COLO668 (cell line): ENCODE measurements at regions not wholly inside any gene's neighbourhood (a gene's known extent, or its start where the extent isn't known, plus 50 kb on each side); places are given as distances from the start of the nearest gene placed in this dataset.
"Not testable (repeated sequence)": the region's sequence is repeated elsewhere in the genome, so short reads cannot be mapped to it uniquely, and the experiment has no call there.

ENCODE experiments used
- DNase-seq: peaks from one replicate; lab custom pipeline; 2025; ENCODE audit not compliant: unreplicated experiment; lab: John Stamatoyannopoulos, UW

DNA sequence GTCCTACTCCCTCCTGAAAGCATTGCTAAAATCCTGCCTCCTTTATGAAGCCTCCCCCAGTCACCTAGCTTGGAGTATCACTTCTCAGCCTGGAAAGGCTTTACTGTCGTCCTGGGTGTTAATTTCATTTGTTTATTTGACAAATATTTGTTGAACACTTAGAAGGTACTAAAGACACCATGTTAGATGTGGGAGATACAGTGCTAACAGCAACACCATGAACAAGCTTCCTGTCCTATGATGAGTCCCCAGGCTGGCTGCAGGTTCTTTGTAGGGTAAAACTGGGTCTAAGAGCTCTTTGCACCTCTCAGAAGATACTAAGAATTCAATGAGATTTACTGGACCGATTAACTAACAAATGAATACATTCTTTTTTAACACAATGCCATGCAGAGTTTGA is 109.2 kb upstream of the TMEM170B start:
- DNase-seq: no peak

GRCh38 chr6:11427723-11428245 is 109.8 kb upstream of the TMEM170B start:
- no peak for DNase-seq

DNA sequence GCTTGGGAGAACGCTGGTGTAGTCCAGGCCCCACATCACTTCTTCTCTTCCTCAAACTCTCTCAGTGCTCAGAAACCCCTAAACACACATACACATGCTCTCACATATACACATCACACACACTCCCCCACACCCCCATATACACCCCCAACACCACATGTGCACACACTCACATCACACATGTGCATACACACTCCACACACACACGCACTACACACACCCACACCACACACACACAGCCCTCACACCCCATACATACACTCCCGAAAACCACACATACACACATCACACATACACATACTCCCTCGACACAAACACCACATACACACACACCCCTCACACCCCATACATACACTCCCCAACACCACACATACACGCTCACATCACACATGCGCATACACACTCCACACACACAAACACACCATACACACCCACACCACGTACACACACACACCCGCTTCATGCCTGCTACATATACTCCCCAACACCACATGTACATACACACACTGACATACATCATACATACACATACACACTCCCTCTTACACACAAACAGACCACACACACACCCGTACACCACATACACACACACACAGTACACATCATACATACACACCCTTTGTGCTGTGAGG is 110.3 kb upstream of the TMEM170B start:
- DNase-seq: no peak

DNA sequence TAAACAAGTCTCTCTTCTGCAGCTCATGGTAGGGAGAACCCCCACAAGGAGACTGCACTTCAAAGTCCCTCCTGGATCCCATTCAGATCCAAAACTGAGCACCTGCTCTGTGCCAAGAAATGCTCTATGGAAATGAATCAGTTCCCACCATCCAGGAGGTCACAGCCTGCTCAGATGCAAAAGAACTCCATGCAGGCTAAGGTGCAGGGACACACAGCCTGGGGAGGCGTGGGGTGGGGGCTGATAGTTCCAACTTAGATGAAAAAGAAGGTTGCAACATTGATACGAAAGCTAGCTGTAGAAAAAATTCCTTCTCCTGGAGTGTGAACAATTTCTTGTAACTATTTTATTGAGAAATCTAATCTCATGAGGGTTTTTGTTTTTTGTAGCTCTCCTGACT is 111.0 kb upstream of the TMEM170B start:
- DNase-seq: no peak

GRCh38 chr6:11425876-11426275 is 111.7 kb upstream of the TMEM170B start:
- DNase-seq: no peak

- DNase-seq: no peak
These were observed 112.1 kb upstream of the TMEM170B start for GRCh38 chr6:11425431-11425871.

DNA sequence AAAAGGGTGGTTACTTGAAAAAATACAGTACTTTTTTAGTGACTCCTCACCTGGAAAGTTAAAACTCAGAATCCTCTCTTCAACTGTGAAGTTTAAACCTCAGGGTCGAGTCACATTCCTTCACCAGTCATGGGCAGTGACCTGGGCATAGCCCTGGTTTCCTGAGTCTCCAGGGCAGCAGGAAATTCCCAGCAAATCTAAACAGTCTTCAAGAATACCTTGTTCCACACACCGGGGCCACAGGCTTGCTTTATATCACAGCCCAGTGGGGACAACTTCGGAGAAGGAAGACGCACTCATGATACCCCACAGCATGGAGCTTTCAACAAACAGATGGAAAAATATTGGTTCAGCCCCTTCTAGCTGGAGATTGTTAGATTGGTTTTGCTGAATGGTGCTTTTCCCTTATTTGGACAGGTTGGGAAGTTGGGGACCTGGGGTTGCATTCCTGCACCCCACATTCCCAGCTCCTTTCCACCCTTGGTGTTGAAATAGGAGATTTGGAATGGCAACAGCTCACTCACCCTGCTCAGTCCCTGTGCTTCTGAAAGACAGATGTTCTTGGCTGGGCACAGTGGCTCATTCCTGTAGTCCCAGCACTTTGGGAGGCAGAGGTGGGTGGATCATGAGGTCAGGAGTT is 113.0 kb upstream of the TMEM170B start:
- no peak for DNase-seq

DNA sequence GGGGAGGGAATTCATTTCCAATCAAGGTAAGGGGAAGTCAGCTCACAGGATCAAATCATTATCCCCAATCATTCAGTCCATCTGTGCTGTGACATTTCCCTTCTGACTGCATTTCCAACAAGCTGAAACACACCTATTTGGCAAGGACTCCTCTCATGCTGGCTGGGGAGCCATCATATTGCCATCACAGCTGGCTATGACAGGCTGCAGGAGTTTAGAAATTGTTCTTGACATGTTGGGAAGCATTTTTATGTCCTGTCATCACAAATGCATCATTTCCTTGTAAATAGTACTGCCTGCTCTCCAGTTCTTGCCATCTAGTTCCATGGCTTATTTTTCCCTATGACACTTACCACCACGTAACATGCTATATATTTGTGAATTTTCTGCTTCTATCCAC is 113.9 kb upstream of the TMEM170B start:
- DNase-seq: no peak

DNA sequence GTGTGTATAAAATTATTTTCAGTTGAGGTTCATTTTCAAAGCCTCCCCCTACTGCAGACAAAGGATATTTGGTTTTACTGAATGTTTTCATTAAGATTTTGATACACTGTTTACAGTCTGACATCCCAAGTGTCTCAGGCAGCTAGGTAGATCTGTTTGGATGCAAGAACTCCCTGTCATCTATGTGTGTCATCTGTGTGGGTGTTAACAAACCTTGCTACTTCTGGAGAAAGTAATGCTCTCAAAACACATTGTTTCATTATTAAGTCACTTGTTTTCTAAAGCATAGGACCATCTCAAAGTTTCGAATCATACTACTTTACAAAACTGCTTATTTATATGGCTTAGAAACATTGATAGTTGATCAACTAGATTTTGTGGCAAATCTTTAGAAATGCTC is 114.5 kb upstream of the TMEM170B start:
- DNase-seq: no peak

- no peak for DNase-seq
These were observed 117.6 kb upstream of the TMEM170B start for GRCh38 chr6:11419763-11420453.

- no peak for DNase-seq
These were observed 119.2 kb upstream of the TMEM170B start for GRCh38 chr6:11418290-11418905.

GRCh38 chr6:11416936-11417576 is 120.5 kb upstream of the TMEM170B start:
- DNase-seq: no peak

DNA sequence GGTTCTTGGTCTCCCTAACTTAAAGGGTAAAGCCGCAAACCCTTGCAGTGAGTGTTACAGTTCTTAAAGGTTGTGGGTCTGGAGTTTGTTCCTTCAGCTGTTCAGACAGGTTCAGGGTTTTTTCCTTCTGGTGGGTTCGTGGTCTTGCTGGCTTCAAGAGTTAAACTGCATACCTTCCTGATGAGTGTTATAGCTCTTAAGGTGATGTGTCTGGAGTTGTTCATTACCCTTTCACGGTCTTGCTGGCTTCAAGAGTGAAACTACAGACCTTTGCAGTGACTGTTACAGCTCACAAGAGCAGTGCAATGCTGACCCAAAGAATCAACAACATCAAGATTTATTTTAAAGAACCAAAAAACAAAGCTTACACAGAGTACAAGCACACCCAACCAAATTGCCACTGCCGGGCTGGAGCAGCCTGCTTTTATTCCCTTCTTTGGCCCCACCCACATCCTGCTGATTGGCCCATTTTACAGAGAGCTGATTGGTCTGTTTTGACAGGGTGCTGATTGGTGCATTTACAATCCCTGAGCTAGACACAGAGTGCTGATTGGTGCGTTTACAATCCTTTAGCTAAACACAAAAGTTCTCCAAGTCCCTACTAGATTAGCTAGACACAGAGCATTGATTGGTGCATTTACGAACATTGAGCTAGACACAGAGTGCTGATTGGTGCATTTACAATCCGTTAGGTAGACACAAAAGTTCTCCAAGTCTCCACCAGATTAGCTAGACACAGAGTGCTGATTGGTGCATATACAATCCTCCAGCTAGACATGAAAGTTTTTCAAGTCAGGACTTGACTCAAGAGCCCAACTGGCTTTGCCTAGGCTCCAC is 121.2 kb upstream of the TMEM170B start:
- DNase-seq: not testable (repeated sequence)

DNA sequence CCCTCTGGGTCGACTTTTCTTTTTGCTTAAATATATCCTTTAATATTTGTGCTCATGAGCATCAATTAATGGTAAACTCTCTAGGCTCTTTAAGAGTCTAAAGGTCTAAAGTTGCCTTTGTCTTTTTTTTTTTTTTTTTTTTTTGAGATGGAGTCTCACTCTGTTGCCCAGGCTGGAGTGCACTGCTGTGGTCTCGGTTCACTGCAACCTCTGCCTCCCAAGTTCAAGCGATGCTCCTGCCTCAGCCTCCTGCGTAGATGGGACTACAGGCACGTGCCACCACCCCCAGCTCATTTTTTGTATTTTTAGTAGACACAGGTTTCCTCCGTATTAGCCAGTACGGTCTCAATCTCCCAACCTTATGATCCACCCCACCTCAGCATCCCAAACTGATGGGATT is 122.0 kb upstream of the TMEM170B start:
- DNase-seq: no peak

- DNase-seq: no peak
These were observed 123.2 kb upstream of the TMEM170B start for GRCh38 chr6:11414176-11414963.

DNA sequence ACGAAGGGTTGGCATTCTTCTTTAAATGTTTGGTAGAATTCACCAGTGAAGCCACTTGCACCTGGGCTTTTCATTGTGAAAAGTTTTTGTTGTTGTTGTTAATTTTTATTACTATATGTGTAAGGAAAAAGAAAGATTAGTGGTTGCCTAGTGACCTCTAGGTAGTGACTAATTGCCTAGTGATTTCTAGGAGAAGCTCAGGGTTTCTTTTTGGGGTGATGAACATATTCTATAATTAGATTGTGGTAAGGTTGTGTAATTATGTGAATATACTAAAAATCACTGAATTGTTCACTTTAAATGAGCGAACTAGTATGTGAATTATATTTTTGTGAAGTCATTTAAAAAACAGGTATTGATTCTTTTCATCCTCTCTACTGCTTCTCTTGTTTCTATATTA is 123.8 kb upstream of the TMEM170B start:
- DNase-seq: no peak

GRCh38 chr6:11413117-11413687 is 124.3 kb upstream of the TMEM170B start:
- no peak for DNase-seq

DNA sequence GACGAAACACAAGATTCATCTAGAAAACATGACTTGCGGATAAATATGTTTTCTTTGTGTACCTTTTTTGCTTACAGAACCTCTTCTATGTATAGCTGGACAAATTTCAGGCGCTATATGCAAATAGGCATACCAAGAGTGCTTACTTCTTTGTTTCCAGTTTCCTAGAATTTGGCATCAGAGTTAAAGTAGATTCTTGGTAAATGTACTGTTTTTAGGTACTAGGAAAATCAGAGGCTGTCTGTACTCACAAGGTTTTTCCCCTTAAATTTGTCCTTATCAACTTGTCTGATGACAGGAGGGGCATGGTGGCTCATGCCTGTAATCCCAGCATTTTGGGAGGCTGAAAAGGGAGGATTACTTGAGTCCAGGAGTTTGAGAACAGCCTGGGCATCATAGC is 124.9 kb upstream of the TMEM170B start:
- DNase-seq: no peak

DNA sequence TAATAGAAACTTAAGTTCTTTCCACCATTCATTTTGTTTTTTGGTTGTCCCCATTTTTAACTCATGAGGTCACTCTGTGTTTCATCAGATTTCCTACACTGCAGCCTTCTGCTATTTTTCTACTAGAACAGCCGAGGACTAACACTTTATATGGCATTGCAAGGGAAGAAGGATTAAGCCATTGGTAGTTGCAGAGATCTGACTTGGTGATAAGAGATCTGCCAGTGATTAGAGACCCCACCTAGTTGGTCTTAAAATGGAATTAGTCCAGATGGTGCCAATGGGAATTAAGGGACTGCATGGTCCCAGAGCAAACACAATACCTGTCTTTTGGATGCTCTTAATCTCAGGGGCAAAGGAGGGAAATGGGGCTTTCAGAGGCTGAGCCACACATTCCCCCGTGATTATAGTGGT is 125.5 kb upstream of the TMEM170B start:
- no peak for DNase-seq
